Activated CD8-positive, alpha-beta memory T cell treated with anti-CD3 and anti-CD28 coated beads for 48 hours (primary cell): ENCODE measurements at regions not wholly inside any gene's neighbourhood (a gene's known extent, or its start where the extent isn't known, plus 50 kb on each side); places are given as distances from the start of the nearest gene placed in this dataset.

Source experiments
- DNase-seq, 3 experiments: peaks; one replicate each; pipeline ENCODE4 v3.0.0-alpha.2; 2020; ENCODE audit warnings: low read depth in 2 of 3, low spot score in 2 of 3

DNA sequence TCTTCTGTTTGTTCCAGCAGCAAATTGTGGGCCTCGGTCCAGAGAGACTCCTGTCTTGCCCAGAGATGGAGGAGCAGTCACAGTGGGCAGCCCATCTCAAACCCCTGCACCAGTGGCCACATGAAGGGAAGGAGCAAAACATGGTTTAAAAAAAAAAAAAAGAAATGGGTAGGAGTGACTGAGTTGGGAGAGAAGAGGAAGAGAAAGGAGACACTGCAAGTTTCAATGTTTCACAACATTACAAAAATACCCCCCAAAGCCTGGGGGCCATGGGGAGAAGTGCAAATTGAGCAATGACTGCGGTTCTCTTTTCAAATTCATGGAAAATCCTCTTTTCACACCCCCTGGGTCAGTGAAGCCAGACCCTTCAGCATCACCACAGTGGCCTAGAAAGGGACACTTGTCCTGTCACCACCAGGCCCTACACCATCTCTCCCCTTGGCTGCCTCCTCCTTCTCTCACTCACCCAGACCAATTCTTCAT, 117.1 kb downstream of the ZFP36L2 start:
- no peak for DNase-seq

DNA sequence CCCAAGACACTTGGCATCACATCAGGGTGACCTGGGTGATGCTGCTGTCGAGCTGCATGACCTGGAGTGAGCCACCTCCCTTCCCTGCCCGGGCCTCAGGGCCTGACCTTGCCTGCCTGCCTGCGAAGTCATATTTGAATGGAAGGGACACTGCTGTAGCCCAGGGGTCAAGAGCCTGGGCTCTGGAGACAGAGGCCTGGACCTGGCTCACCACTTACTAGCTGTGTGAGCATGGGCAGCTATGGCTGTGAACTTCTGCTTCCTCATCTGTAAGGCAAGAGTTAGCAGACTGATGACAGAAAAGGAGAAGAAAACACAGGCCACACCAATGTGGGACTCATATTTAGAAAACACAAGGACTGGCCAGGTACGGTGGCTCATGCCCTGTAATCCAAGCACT, 118.7 kb downstream of the ZFP36L2 start:
- DNase-seq = no peak

DNA sequence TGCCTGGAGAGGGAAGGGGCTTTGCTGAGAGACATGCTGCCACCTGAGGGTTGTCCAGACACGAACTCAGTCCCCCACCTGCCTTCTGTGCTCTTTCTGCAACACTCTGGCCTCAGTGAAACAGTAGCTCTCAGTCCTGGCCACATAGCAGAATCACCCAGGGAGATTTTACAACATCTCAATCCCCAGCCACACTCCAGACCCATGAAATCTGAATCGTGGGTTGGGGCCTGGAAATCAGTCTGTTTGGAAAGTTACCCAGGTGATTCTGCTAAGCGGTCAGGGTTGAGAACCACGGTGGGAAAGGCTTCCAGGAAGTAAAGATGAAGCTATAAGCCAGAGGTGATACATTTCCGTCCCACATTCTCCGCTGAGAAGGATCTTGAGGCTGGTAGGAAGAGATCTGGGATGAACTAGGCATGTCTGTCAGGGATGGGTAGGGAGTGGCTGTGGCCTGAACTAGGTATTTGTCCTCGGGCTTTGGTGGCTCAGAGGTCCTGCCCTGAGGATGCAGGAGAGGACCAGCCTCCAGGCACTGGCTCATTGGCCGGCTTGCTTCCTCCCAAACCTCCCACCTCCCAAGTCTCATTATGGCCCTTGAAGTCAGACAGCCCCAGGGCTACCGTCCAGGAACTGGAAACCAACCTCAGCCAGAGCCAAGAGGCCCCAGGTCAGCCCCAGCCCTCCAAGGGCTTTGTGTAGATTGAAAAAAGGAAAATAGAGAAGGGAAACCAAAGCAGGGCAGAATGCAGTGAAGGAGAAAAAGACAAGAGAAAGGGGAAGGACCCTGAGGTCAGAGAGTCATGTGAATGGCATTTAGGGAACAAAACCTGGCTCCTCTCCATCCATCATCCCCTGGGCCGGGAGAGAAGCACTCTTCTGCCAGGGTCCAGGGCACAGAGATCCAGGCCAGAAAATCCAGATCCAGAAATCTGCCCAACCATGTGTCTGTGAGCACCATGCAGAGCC, 119.6 kb downstream of the ZFP36L2 start:
- DNase-seq = no peak

DNA sequence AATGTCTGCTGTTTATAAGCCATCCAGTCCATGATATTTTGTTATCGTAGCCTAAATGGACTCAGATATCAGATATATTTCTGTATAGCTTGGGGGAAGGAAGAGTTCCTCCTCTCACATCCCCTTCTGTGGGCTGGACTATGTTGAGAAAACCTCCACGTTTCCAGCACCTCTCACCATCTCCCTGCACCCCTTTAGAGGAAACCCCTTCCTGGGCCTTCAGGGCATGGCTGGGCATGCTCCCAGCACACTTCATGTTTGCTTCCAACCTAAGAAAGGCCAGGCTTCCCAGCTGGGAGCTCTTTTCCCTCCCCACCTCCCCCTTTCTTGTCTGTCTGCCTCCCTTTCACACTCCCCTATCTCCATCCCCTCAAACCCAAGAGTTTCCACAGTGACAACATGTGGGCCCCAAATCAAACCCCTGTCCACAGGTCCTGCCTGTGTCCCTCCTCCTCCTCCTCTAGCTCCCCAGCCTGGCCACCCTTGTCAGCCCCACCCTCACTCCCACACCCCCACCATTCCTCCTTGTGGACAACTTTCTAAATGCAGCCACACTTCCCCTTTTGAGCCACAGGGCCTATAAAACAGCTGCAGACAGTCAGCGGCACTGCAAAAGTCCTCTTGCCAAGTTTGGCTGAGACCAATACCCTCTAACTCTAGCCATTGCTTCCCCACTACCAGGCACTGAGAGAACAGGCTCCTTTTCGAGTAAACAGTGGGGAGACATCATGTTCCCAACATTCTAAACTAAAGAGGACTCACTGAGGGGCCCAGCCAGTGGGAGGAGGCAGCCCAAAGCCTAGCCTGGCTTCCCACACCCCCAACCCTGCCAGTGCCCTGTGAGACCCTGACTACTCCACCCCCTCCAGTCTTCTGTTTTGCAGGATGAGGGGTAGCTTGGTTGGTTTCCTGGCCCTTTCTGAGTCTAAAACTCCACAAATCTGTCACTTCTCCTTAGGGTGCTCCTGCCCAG, 120.5 kb downstream of the ZFP36L2 start:
- no peak for DNase-seq

DNA sequence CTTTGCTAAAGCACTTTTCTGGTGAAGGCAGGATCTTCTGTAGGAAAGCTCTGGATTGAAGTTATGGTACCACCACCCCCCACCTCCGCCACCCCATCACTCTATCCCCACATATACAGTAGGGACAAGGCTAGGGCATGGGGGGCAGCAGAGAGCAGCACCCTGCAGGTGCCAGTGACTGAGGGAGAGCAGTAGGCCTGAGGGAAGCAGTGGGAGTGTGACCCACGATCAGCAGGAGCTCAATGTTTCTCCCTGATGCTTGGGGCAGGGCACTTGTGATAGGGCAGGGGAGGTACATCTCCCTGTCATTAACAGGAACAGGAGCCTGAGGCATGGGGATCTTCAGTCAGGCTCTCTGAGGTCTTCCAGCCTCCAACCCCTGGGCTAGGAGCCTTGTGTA, 121.6 kb downstream of the ZFP36L2 start:
- DNase-seq = no peak

DNA sequence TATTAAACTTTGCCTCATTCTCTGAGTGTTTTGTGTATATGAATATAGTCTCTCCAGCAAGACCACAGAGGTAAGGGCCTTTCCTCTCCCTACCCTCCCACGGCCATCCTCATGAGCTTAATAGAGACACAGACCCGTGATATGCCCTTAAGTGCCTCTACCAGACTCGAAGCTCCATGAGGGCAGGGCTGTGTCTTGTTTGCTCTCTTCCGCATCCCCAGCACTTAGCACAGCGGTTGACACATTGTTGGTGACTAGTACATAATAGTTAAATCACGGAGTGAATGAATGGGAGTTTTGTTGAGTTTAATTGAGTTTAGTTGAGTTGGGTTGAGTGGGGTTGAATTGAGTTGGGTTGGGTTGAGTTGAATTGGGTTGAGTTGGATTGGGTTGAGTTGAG, 122.3 kb downstream of the ZFP36L2 start:
- DNase-seq = no peak

DNA sequence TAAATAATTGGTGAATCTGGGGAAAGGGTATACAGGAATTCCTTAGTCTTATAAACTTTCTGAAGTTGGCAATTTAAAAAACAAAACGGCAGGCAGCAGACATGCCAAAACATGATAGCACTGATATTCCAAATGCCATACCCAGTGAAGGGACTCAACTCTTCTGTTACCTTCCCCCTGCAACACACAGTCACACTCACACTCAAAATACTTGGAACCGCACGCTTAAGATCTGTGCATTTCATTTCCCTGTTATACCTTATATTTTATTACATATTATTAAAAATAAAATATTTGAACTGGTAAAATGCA, 123.4 kb downstream of the ZFP36L2 start:
- DNase-seq = no peak

DNA sequence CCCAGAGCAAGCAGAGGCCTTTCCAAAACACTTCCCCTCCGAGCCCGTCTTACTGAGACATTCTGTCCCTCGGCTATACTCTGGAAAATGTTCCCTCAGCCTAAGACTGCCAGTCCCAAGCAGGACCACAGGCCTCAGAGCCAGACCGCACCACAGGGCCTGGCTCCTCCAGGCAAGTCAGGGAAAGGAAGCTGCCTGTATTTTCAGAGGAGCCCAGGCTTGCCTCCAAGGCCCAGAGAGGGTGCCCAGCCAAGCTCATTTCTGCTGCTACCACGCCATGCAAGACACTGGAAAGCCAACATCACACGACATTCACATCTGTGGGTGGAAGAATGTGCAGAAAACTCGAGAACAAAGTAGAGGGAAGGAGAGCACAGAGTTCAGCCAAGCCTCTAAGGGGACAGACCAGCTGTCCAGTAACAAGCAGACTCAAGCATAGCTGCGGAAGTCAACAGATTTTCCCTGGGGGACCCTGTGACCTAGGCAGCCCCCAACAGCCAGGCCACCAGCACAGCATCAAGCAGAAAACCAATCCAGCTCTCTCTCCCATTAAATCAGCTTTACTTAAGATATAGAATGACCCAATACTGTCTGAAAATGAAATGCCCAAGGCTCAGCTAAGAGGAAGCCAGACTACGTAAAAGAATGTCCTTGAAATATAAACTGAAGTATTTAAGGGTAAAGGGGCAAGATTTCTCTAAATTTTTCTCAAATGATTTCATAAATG, 123.9 kb downstream of the ZFP36L2 start:
- DNase-seq = no peak

DNA sequence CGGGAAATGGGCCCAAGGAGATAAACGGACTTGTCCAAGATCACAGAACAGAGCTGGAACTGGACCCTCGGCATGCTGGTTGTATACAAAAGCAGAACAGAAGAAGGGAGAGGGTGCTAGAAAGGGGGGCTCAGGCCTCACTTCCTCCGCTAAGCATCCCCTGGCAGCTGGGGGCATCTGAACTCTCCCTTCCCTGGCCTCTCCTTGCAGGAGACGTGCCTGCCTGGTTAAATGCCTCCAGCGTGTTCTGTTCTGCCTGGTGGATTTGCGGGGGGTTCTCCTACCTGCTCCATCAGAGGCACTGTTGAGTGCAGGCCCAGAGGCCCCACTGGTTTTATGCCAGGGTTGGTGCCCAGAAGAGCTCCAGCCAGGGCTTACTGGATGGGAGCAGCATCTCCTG, 124.7 kb downstream of the ZFP36L2 start:
- DNase-seq = no peak

DNA sequence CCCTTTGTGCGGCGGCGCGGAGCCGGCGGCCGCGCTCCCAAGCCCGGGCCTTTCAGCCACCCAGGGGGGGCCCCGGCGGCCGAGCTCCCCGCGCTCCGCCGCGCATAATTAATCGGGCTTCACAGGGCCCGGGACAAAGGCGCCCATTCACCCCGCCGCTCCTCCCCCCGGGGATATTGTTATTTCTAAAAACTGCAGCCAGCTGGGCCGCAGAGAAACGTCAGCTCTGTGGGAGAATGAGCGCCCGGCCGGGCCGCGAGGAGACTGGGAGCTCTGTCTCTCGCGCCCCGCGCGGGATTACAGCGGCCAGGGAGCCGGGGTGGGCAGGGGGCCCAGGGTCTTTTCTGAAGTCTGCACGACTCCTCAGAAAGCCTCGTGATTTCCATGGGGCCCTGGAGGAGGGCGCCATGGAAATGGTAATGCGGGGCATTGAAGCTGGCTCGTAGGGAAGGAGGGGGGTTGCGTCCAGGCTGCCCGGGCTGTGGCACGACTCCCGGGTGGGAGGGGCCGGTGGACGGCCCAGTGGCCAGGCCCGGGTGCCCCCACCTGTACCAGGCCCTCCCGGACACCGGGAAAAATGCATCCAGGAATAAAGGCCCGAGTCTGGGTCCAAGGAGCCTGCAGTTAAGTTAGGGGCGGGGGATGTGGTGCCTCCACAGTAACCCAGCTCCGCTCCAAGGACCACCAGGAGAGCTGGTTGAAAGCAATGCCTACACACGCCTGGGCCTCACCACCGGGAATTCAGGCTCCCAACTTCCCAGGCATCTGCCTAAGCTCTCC, 125.3 kb downstream of the ZFP36L2 start:
- DNase-seq = no peak

DNA sequence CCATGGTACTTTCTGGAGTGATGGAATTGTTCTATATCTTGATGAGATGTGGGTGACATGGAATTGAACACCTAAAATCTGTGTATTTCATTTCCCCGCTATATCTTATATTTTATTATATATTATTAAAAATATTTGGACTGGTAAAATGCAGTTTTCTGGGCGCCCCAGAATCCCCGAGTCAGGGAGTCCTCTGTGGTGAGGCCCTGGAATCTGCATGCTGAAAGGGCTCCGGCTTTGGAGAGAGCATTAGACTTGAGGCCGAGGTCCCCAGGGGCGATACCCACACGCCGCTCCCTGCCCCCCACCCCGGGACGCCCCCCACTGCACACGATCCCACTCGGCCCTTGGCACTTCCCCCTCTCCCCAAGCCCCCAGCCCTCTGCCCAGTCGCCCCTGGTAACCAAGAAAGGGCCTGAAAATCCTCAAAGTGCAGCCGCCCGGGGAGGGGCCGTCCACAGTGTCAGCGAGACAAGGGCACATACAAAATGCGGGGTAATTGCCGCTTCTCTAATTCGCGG, 126.0 kb downstream of the ZFP36L2 start:
- no peak for DNase-seq

DNA sequence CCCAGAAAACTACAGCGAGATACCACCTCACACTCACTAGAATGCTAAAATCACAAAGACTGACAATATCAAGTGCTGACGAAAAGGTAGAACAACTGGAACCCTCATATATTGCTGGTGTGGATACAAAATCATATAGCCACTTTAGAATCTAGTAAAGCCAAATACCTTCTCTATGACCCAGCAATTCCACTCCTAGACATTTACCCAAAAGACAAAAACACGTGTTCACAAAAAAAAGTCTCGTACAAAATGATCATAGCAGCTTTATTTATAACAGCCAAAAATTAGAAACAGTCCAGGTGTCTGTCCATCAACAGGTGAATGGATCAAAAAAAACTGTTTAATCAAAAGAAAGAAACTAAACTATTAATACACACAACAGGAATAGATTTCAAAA, 126.6 kb downstream of the ZFP36L2 start:
- no peak for DNase-seq

DNA sequence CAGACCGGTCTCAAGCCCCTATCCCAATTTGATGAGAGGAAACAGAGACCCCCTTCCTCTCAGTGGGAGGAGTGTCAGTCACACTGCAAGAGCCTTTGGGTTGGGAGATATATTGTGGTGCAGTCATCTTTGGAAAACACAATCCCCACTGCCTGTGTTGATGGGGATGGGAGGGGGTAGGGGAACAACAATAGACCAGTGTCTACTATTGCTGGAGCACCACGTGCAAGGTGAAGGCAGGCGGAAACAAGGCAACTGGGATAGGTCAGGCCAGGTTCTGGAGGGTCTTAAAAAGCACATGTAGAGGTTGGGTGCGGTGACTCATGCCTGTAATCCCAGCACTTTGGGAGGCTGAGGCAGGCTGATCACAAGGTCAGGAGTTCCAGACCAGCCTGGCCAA, 127.9 kb downstream of the ZFP36L2 start:
- no peak for DNase-seq

DNA sequence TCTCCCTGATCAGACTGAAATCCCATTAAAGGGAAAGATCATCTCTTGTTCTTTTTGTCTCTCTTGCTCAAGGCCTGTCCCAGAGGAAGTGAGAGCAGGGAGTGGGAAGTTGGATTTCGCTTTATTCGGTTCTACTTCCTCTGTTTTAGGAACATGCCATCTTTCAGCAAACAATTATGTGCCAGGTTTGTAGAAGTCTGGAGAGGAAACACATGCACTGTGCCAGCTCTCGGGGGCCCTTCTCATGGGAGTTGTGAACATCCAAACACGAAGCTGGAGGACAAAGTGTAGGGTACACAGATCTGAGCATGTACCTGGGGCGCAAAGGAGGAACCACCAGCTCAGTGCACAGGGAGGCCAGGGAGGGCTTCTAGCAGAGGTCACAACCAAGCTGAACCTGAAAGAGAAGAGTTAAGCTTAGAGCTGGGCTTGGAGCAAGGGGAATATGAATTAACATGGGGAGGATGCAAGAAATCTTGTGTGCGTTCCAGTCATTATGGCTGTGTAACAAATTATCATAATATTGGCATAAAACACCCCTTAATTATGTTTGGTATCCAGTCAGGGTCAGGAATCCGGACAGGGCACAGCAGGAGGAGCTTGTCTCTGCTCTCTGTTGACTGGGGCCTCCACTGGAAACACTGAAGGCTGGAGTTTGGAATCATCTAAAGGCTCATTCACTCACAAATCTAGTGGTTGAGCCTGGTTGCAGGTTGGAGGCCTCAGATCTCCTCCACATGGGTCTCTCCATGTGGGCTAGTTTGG, 128.6 kb downstream of the ZFP36L2 start:
- DNase-seq = no peak

DNA sequence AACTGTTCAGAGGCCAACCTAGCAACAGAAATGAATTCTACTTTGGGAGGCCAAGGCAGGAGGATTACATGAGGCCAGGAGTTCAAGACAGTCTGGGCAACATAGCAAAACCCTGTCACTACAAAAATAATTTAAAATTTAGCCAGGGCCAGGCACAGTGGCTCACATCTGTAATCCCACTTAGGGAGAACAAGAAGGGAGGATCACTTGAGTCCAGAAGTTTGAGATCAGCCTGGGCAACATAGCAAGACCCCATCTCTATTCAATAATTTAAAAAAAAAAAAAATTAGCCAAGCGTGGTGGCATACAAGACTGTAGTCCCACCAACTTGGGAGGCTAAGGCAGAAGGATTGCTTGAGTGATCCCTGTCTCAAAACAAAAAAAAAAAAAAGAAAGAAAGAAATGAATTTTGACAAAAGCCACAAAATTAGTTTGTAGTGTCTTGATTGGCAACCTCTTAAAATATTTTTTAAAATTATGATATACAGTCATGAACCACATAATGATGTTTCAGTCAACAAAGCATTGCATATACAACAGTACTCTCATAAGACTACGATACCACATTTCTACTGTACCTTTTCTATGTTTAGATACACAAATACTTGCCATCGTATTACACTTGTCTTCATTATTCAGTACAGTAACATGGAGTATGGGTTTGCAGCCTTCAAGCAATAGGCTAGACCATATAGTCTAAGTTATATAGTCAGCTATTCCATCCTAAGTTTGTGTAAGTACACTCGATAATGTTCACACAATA, 130.7 kb downstream of the ZFP36L2 start:
- DNase-seq = no peak

DNA sequence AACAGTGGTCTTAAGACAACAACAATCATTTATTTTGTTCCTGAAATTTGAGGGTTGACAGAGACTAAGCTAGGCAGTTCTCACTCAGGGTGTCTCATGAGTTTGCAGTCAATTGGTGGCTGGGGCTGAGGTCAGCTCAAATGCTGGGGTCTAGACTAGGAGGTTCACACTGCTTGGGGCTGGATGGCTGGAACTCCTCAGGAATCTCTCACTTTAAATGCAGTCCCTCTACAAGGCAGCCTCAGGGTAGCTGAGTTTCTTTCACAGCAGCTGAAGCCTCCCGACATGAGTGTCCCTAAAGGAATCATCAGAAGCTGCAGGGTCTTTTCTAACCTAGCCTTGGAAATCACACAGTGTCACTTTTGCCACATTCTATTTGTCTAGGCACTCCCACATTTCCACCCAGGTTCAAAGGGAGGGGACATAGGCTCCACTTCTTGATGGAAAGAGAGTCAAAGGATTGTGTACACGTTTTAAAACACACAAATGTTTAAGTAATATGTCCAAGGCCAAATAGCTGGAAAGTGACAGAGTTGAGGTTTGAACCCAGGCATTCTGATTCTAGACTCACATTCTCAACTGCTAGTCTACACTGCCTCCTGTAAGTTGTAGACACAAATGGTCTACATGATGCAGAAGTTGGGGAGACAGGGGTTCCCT, 133.8 kb downstream of the ZFP36L2 start:
- no peak for DNase-seq

DNA sequence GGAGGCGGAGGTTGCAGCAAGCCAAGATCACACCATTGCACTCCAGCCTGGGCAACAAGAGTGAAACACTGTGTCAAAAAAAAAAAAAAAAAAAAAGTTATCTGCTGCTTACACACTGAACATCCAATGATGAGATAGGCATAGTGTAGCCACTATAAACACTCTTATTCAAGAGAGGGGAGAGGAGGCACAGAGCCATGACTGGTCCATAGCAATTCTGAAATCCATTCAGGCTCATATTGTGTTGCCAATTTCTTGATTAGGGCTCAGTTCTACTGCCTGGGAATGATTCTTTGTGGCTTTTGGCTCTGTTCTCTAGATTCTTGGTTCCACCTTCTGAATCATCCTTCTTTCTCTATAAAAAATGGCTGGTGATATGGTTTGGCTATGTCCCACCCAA, 136.1 kb downstream of the ZFP36L2 start:
- DNase-seq = no peak
